SK-N-SH treated with all-trans-retinoic acid at 6 μM for 48 hours (cell line): ENCODE measurements at regions not wholly inside any gene's neighbourhood (a gene's known extent, or its start where the extent isn't known, plus 50 kb on each side); places are given as distances from the start of the nearest gene placed in this dataset.

Source experiments
- ZFP30 ChIP-seq: fragments of 450-650 bp; formaldehyde crosslinking; IDR thresholded peaks from 2 replicates; pipeline ENCODE4 v1.5.0; 2022; ENCODE audit warnings: mild to moderate bottlenecking, moderate library complexity
- ZNF70 ChIP-seq: fragments of 450-650 bp; formaldehyde crosslinking; IDR thresholded peaks from 2 replicates; pipeline ENCODE4 v1.5.0; 2020; ENCODE audit warnings: mild to moderate bottlenecking, moderate library complexity
- TF ChIP-seq, protein P1 (sequence below): fragments of 250-450 bp; sonication (Bioruptor Pico); IDR thresholded peaks from 2 replicates; pipeline ENCODE4 v1.5.1; 2020; ENCODE audit warnings: low read depth, mild to moderate bottlenecking, moderate library complexity

DNA sequence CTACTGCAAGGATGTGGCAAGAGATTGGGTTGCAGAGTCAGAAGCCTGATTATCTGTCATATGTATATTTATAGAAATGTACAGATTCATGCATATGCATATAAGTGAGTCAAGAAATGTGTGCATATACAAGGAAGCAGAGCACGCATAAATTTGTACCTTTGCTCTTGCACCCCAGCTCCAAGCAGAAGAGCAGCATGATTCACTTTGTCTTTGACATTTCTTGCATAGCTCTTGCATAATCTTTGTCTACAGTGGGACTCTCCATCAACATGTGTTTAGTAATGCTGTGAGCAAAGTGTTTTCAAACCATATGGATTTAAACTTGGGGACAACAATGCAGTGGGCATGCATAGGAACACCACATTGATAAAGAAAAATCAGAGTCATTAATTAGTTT lies 330.7 kb upstream of the DCN start:
- no peak for TF ChIP-seq ZFP30 (CRISPR knock-in tag)
- TF ChIP-seq ZNF70 (CRISPR knock-in tag), result no peak
- TF ChIP-seq, protein P1, sequence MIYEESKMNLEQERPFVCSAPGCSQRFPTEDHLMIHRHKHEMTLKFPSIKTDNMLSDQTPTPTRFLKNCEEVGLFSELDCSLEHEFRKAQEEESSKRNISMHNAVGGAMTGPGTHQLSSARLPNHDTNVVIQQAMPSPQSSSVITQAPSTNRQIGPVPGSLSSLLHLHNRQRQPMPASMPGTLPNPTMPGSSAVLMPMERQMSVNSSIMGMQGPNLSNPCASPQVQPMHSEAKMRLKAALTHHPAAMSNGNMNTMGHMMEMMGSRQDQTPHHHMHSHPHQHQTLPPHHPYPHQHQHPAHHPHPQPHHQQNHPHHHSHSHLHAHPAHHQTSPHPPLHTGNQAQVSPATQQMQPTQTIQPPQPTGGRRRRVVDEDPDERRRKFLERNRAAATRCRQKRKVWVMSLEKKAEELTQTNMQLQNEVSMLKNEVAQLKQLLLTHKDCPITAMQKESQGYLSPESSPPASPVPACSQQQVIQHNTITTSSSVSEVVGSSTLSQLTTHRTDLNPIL (CRISPR knock-in tag), result no peak
